ENCODE measurements at regions not wholly inside any gene's neighbourhood (a gene's known extent, or its start where the extent isn't known, plus 50 kb on each side); places are given as distances from the start of the nearest gene placed in this dataset.

DNA sequence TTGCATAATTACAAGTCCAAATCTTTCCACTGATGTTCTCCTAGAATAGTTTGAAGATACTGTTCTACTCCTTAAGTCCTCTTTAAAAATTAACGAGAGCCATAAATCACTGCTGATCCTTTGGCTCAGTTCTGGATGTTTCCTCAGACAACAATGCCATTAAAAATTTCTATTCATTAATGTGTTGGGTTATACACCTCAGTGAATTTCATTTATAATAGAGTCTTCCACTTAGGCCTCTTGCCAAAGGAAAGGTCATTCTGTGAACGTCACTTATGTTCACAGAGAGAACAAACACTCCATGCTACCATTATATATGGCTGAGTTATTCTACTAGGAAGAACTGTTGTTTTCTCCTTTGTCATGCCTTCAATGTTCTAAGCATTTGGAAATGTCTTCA, 1472.3 kb upstream of the CELF4 start:
- DNase-seq (ENCODE audit: low read depth) = no peak
- TF ChIP-seq, protein P1, sequence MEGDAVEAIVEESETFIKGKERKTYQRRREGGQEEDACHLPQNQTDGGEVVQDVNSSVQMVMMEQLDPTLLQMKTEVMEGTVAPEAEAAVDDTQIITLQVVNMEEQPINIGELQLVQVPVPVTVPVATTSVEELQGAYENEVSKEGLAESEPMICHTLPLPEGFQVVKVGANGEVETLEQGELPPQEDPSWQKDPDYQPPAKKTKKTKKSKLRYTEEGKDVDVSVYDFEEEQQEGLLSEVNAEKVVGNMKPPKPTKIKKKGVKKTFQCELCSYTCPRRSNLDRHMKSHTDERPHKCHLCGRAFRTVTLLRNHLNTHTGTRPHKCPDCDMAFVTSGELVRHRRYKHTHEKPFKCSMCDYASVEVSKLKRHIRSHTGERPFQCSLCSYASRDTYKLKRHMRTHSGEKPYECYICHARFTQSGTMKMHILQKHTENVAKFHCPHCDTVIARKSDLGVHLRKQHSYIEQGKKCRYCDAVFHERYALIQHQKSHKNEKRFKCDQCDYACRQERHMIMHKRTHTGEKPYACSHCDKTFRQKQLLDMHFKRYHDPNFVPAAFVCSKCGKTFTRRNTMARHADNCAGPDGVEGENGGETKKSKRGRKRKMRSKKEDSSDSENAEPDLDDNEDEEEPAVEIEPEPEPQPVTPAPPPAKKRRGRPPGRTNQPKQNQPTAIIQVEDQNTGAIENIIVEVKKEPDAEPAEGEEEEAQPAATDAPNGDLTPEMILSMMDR (IDR thresholded peaks at IDR 0.05; ENCODE audit: low read depth, low read length) = no peak
- TF ChIP-seq POLR2A (IDR thresholded peaks at IDR 0.05; ENCODE audit: extremely low read depth, insufficient read length) (no peak), MYC (IDR thresholded peaks at IDR 0.05; ENCODE audit: low read depth, low read length) (no peak)
- TF ChIP-seq, protein P2, sequence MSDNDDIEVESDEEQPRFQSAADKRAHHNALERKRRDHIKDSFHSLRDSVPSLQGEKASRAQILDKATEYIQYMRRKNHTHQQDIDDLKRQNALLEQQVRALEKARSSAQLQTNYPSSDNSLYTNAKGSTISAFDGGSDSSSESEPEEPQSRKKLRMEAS (IDR thresholded peaks at IDR 0.05; ENCODE audit: low read depth, low read length) = no peak
- no peak overlapping the region for H3K4me3 ChIP-seq (ENCODE audit: low read depth, low read length)

DNA sequence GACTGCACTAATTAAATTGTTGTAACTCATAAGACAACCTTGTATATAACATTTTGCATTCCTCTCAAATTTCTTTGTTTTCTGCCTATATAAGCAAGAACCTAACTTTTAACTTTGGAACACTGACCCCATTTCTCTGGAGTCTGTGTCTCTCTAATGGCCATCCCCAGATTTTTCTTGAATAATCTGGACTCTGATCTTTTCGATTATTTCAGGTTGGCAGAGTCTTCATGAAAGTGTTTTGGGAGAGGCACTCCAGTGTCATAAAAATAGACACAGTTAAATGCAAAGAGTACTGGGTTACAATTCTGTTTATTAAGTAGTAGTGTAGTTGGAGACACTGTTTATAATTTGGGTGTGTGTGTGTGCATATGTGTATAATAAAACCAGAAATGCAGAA, 1467.7 kb upstream of the CELF4 start:
- no peak overlapping the region for H3K4me3 ChIP-seq (ENCODE audit: low read depth, low read length)
- TF ChIP-seq POLR2A (IDR thresholded peaks at IDR 0.05; ENCODE audit: extremely low read depth, insufficient read length) = no peak
- TF ChIP-seq MYC (IDR thresholded peaks at IDR 0.05; ENCODE audit: low read depth, low read length) = no peak
- TF ChIP-seq, protein P1 (IDR thresholded peaks at IDR 0.05; ENCODE audit: low read depth, low read length) = no peak
- TF ChIP-seq, protein P2 (IDR thresholded peaks at IDR 0.05; ENCODE audit: low read depth, low read length) = no peak
- no peak for DNase-seq (ENCODE audit: low read depth)

DNA sequence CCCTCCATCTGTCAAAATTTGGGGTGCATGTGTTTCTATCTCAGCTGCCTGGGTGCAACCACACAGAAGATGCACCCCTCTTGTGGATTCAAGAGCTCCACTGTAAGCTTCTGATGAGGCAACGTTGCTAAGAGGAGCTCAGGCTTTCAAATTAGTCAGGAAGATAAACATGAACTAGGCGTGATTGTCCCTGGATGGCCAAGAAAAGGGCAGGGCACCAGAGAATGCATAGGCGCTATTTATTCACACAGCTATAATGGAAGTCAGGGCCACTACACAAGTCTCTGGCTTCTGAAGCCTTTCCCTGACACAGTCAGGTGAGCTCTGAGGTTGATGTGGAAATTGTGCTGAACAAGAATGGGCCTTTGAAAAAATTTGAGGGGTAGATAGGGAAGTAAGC, 1466.0 kb upstream of the CELF4 start:
- no peak for DNase-seq (ENCODE audit: low read depth)
- no peak overlapping the region for H3K4me3 ChIP-seq (ENCODE audit: low read depth, low read length)
- TF ChIP-seq, protein P1 (IDR thresholded peaks at IDR 0.05; ENCODE audit: low read depth, low read length) = no peak
- TF ChIP-seq POLR2A (IDR thresholded peaks at IDR 0.05; ENCODE audit: extremely low read depth, insufficient read length) (no peak), MYC (IDR thresholded peaks at IDR 0.05; ENCODE audit: low read depth, low read length) (no peak)
- TF ChIP-seq, protein P2 (IDR thresholded peaks at IDR 0.05; ENCODE audit: low read depth, low read length) = no peak

DNA sequence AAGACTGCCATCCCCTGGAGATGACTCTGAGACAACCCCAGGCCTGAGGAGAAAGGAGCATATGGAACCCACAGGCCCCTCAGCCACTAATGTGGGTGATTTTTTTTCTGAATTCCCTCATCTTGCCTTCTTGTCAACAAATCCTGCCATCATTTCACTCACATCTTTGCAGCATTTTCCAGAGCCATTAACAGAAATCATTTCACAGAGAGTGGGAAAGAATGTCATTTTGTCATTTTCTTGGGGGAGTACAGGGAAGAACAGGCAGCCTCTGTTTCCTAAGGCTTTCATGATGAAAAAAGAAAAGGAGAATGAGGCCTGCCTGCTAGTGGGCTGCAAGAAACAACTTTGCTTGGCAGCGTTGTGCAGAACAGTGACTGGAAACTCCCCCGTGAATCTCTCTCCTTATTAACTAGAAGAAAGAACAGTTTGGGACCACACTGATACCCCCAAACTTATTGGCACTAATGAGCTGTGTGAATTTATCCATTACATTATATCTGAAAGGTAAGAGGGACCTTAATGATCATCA, 1464.6 kb upstream of the CELF4 start:
- DNase-seq (ENCODE audit: low read depth) = no peak
- TF ChIP-seq POLR2A (IDR thresholded peaks at IDR 0.05; ENCODE audit: extremely low read depth, insufficient read length) = no peak
- TF ChIP-seq, protein P1 (IDR thresholded peaks at IDR 0.05; ENCODE audit: low read depth, low read length) = no peak
- TF ChIP-seq, protein P2 (IDR thresholded peaks at IDR 0.05; ENCODE audit: low read depth, low read length) = no peak
- TF ChIP-seq MYC (IDR thresholded peaks at IDR 0.05; ENCODE audit: low read depth, low read length) = no peak
- no peak overlapping the region for H3K4me3 ChIP-seq (ENCODE audit: low read depth, low read length)

DNA sequence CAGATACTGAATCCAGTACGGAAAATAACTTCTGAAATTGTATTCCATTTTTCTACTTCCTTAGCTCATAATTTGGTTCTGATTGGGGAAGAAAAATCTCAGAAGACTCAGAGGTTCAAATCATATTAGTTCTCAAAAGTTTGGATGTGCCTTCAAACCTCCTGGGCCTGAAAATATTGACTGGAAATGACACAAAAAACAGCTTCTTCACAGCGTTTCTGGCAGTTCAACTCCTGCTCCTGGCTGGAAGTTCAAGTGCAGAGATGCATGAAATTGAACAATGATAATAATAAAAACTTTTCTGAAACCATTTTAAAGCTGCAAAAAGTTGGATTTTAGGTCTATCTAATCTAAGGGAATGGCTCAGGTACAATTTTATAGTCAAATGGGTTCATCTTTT, 1459.9 kb upstream of the CELF4 start:
- no peak overlapping the region for H3K4me3 ChIP-seq (ENCODE audit: low read depth, low read length)
- no peak for DNase-seq (ENCODE audit: low read depth)
- TF ChIP-seq, protein P2 (IDR thresholded peaks at IDR 0.05; ENCODE audit: low read depth, low read length) = no peak
- TF ChIP-seq, protein P1 (IDR thresholded peaks at IDR 0.05; ENCODE audit: low read depth, low read length) = no peak
- TF ChIP-seq POLR2A (IDR thresholded peaks at IDR 0.05; ENCODE audit: extremely low read depth, insufficient read length) (no peak), MYC (IDR thresholded peaks at IDR 0.05; ENCODE audit: low read depth, low read length) (no peak)
